ENCODE measurements at regions not wholly inside any gene's neighbourhood (a gene's known extent, or its start where the extent isn't known, plus 50 kb on each side); places are given as distances from the start of the nearest gene placed in this dataset.

GRCh38 chr14:55756078-55756477 is 176.1 kb downstream of the KTN1 start:
- no peak for TF ChIP-seq REST (IDR thresholded peaks at IDR 0.05)
- no peak for TF ChIP-seq CTCF (IDR thresholded peaks at IDR 0.05; ENCODE audit: low read depth, low read length, missing input control)
- no peak for TF ChIP-seq TAF1 (conservative IDR thresholded peaks at IDR 0.05)
- TF ChIP-seq MAX (IDR thresholded peaks at IDR 0.05): no peak
- no peak for TF ChIP-seq RAD21 (IDR thresholded peaks at IDR 0.05)

Measured in liver (tissue), 3 donors.